ENCODE measurements at regions not wholly inside any gene's neighbourhood (a gene's known extent, or its start where the extent isn't known, plus 50 kb on each side); places are given as distances from the start of the nearest gene placed in this dataset.

- no peaks in the 10 kb centered on the region for H3K36me3 ChIP-seq (replicated peaks in 1 of 2; ENCODE audit: control insufficient read depth in 1 of 2, insufficient read depth in 2 of 2, low read length in 2 of 2)
- H3K9ac ChIP-seq (ENCODE audit: insufficient read depth, low read depth, low read length), result no peak overlapping the region
- ChIA-PET POLR2A (no interaction called here), CTCF (ENCODE audit: low intra/inter-chr PET ratio, low total read pairs) (no interaction called here)
- no peaks in the 10 kb centered on the region for H3K4me1 ChIP-seq (ENCODE audit: insufficient read depth, low read length)
- H3K79me2 ChIP-seq (ENCODE audit: insufficient read depth, low read length), result no peaks in the 10 kb centered on the region
- H2AFZ ChIP-seq (ENCODE audit: low read length), result no peak overlapping the region
- ATAC-seq (no peak), FAIRE-seq (no peak), DNase-seq (ENCODE audit: low spot score) (no peak)
- no TSS peak for BruUV-seq (replicated peaks)
- no peak overlapping the region for H3K4me2 ChIP-seq (ENCODE audit: low read depth, low read length)
- intact Hi-C loops (cut with micrococcal nuclease; ENCODE audit: unreplicated experiment), result no loop called here
- WGBS (ENCODE audit: low lambda C conversion rate), result 61% methylated on average over 3 of the region's 3 CpGs
- H3K27me3 ChIP-seq (ENCODE audit: control insufficient read depth in 1 of 2, insufficient read depth in 2 of 2, low read length in 2 of 2), result 0 out of 5 replicates have a peak, but pooled peaks cover 0 to 2% of the 10 kb centered on the region in 2 experiments
- in situ Hi-C loops (cut with HindIII; ENCODE audit: extremely low pct_ligation_motif_present, low pct_unique_long_range_greater_than_20kb), result no loop called here
- H4K20me1 ChIP-seq (ENCODE audit: insufficient read depth, low read length), result no peaks in the 10 kb centered on the region
- no peak overlapping the region for H3K4me3 ChIP-seq (replicated peaks in 1 of 3; ENCODE audit: insufficient read depth in 1 of 3, low read depth in 2 of 3, low read length in 3 of 3)
- H3K9me3 ChIP-seq (ENCODE audit: low read length), result no peaks in the 10 kb centered on the region
- TF ChIP-seq ZNF639 (CRISPR knock-in tag; conservative IDR thresholded peaks at IDR 0.05) (no peak), MTF1 (CRISPR knock-in tag; IDR thresholded peaks at IDR 0.05) (no peak), ZNF383 (CRISPR knock-in tag; IDR thresholded peaks at IDR 0.05; ENCODE audit: borderline replicate concordance) (no peak), ATF1 (CRISPR knock-in tag; IDR thresholded peaks at IDR 0.05) (no peak), CEBPB (IDR thresholded peaks at IDR 0.05; ENCODE audit: borderline replicate concordance, low read depth, low read length) (no peak), KDM6A (CRISPR knock-in tag; IDR thresholded peaks at IDR 0.05; ENCODE audit: low read depth) (no peak), PPARG (CRISPR knock-in tag; conservative IDR thresholded peaks at IDR 0.05) (no peak), IKZF5 (CRISPR knock-in tag; IDR thresholded peaks at IDR 0.05) (no peak), ZNF431 (CRISPR knock-in tag; IDR thresholded peaks at IDR 0.05; ENCODE audit: borderline replicate concordance, low read depth) (no peak), IKZF4 (CRISPR knock-in tag; IDR thresholded peaks at IDR 0.05; ENCODE audit: borderline replicate concordance, low read depth, not compliant biosample characterization) (no peak), EEA1 (CRISPR knock-in tag; IDR thresholded peaks at IDR 0.05; ENCODE audit: borderline replicate concordance) (no peak), ZFP36 (IDR thresholded peaks at IDR 0.05; ENCODE audit: borderline replicate concordance, low read depth, low read length, partially characterized antibody) (no peak), ZNF629 (CRISPR knock-in tag; conservative IDR thresholded peaks at IDR 0.05) (no peak), HOXD1 (CRISPR knock-in tag; IDR thresholded peaks at IDR 0.05) (no peak), TAF15 (IDR thresholded peaks at IDR 0.05; ENCODE audit: low read depth, low read length, poor library complexity, severe bottlenecking) (no peak)
- H3K27ac ChIP-seq (ENCODE audit: extremely low read length, insufficient read depth, low read length), result no peak overlapping the region
Observed at GRCh38 chr5:124463851-124464250, 282.6 kb downstream of the ZNF608 start.
